DOHH2 (cell line): ENCODE measurements at regions not wholly inside any gene's neighbourhood (a gene's known extent, or its start where the extent isn't known, plus 50 kb on each side); places are given as distances from the start of the nearest gene placed in this dataset.

Source experiments
- EZH2phosphoT487 ChIP-seq: fragments of 200-600 bp; sonication (generic); IDR thresholded peaks from 2 replicates; pipeline ENCODE4 v1.6.1; 2017; ENCODE audit warnings: borderline replicate concordance, mild to moderate bottlenecking, antibody characterized with exemption, low read length, moderate library complexity, mixed read lengths
- TF ChIP-seq, protein P1 (sequence below): fragments of 200-600 bp; sonication (generic); IDR thresholded peaks from one replicate; pipeline ENCODE4 v1.5.1; 2014; ENCODE audit warnings: antibody characterized with exemption, mild to moderate bottlenecking, low read depth, low read length; ENCODE audit not compliant: poor library complexity, severe bottlenecking

DNA sequence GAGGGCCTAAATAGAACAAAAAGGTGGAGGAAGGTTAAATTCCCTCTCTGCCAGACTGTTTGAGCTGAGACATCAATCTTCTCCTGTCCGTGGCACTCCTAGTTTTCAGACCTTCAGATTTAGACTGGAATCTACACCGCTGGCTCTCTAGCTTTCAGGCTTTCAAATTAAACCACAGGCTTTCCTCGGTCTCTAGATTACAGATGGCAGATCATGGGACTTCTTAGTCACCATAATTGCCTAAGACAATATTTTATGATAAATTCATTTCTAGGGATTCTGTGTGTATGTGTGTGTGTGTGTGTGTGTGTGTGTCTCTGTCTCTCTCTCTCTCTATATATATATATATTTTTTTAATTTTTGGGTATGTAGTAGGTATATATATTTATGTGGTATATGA lies 428.7 kb downstream of the PLA2G4A start:
- TF ChIP-seq, protein P1, sequence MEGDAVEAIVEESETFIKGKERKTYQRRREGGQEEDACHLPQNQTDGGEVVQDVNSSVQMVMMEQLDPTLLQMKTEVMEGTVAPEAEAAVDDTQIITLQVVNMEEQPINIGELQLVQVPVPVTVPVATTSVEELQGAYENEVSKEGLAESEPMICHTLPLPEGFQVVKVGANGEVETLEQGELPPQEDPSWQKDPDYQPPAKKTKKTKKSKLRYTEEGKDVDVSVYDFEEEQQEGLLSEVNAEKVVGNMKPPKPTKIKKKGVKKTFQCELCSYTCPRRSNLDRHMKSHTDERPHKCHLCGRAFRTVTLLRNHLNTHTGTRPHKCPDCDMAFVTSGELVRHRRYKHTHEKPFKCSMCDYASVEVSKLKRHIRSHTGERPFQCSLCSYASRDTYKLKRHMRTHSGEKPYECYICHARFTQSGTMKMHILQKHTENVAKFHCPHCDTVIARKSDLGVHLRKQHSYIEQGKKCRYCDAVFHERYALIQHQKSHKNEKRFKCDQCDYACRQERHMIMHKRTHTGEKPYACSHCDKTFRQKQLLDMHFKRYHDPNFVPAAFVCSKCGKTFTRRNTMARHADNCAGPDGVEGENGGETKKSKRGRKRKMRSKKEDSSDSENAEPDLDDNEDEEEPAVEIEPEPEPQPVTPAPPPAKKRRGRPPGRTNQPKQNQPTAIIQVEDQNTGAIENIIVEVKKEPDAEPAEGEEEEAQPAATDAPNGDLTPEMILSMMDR, result no peak
- TF ChIP-seq EZH2phosphoT487, result no peak
